Fibroblast of pulmonary artery (primary cell): ENCODE measurements at regions not wholly inside any gene's neighbourhood (a gene's known extent, or its start where the extent isn't known, plus 50 kb on each side); places are given as distances from the start of the nearest gene placed in this dataset.

Experiments
- DNase-seq: peaks from one replicate; pipeline ENCODE4 v3.0.0-alpha.2; 2010; ENCODE audit warnings: low read depth
- H3K4me3 ChIP-seq: replicated peaks from 2 replicates; pipeline ENCODE4 v1.5.1; 2011; ENCODE audit warnings: low read depth, mild to moderate bottlenecking, control low read depth, low read length, moderate library complexity
- CTCF ChIP-seq: IDR thresholded peaks from 2 replicates; pipeline ENCODE4 v1.5.1; 2011; ENCODE audit warnings: mild to moderate bottlenecking, control low read depth, low read length, inconsistent platforms; ENCODE audit errors: missing control alignments

- no peak overlapping the region for H3K4me3 ChIP-seq
- TF ChIP-seq CTCF, result no peak
- no peak for DNase-seq
These were observed 987.3 kb downstream of the BRD1 start for GRCh38 chr22:48840112-48840949.

- no peak overlapping the region for H3K4me3 ChIP-seq
- TF ChIP-seq CTCF, result no peak
- DNase-seq, result no peak
These were observed 988.6 kb downstream of the BRD1 start for GRCh38 chr22:48838846-48839730.

- no peak overlapping the region for H3K4me3 ChIP-seq
- TF ChIP-seq CTCF, result no peak
- no peak for DNase-seq
These were observed 989.3 kb downstream of the BRD1 start for GRCh38 chr22:48838376-48838775.

GRCh38 chr22:48837341-48837935 lies 990.2 kb downstream of the BRD1 start:
- H3K4me3 ChIP-seq, result no peak overlapping the region
- DNase-seq, result no peak
- no peak for TF ChIP-seq CTCF

GRCh38 chr22:48836673-48837340 lies 990.9 kb downstream of the BRD1 start:
- TF ChIP-seq CTCF, result no peak
- H3K4me3 ChIP-seq, result no peak overlapping the region

GRCh38 chr22:48835857-48836672 lies 991.6 kb downstream of the BRD1 start:
- no peak for TF ChIP-seq CTCF
- no peak for DNase-seq
- no peak overlapping the region for H3K4me3 ChIP-seq

More at GRCh38 chr22:48836673-48837340, 990.9 kb downstream of the BRD1 start:
- DNase-seq, result no peak
